Body of pancreas (tissue), 4 donors: ENCODE measurements at regions not wholly inside any gene's neighbourhood (a gene's known extent, or its start where the extent isn't known, plus 50 kb on each side); places are given as distances from the start of the nearest gene placed in this dataset.

ENCODE experiments used
- ATAC-seq: fragments of 150-250 bp; one replicate; pipeline ENCODE4 v1.9.1; 2016
- DNase-seq, 4 donors: peaks; one replicate each; pipeline ENCODE4 v3.0.0-alpha.2; 2019
- H3K27ac ChIP-seq, 4 donors: fragments of 200-600 bp; sonication (generic); 1 replicate in 3 of 4; 2 replicates in 1 of 4; pipeline versions ENCODE4 v1.5.1 to v1.6.1; 2016 to 2019; ENCODE audit warnings: mild to moderate bottlenecking in 1 of 4, mixed read lengths in 1 of 4, moderate library complexity in 1 of 4
- H3K27me3 ChIP-seq, 2 donors: fragments of 200-600 bp; sonication (generic); one replicate each; pipeline ENCODE4 v1.6.0; 2016; ENCODE audit warnings: mild to moderate bottlenecking in 1 of 2
- H3K36me3 ChIP-seq, 2 donors: fragments of 200-600 bp; sonication (generic); replicated peaks in 1 of 2; 2 replicates each; pipeline ENCODE4 v1.5.1; 2016; ENCODE audit warnings: low read depth in 2 of 2; ENCODE audit not compliant: insufficient read depth in 1 of 2
- H3K4me1 ChIP-seq: fragments of 200-600 bp; sonication (generic); one replicate; pipeline ENCODE4 v1.6.0; 2016
- H3K4me3 ChIP-seq, 2 donors: fragments of 200-600 bp; sonication (generic); 1 replicate in 1 of 2; 2 replicates in 1 of 2; pipeline ENCODE4 v1.5.1; 2016 to 2019
- H3K9me3 ChIP-seq, 3 donors: fragments of 200-600 bp; sonication (generic); 1 replicate in 2 of 3; 2 replicates in 1 of 3; pipeline ENCODE4 v1.5.1; 2016
- CTCF ChIP-seq, 7 experiments: fragments of 450-650 bp in 4 of 7; fragments of 200-600 bp in 3 of 7; sonication (generic) in 3 of 7; IDR thresholded peaks; one replicate each; pipeline ENCODE4 v1.5.1; 2016 to 2019; ENCODE audit warnings: antibody characterized with exemption in 7 of 7
- POLR2A ChIP-seq, 3 donors: fragments of 450-650 bp; IDR thresholded peaks; one replicate each; pipeline ENCODE4 v1.6.1; 2016; ENCODE audit warnings: antibody characterized with exemption in 3 of 3, mild to moderate bottlenecking in 2 of 3
- WGBS, 2 donors: methylation state at CpG; one replicate each; pipeline ENCODE4 v1.1.5; 2017; 5-methylcytosine and 5-hydroxymethylcytosine counted together
- intact Hi-C: fragments of 100-400 bp; cut with DNase I; formaldehyde crosslinking; loops from one replicate; pipeline ENCODE4 v1.15.1; 2023

- Histone ChIP-seq H3K27ac (no peak overlapping the region), H3K9me3 (no peaks in the 10 kb centered on the region), H3K4me3 (no peak overlapping the region), H3K4me1 (no peaks in the 10 kb centered on the region), H3K36me3 (no peaks in the 10 kb centered on the region), H3K27me3 (no peaks in the 10 kb centered on the region)
- intact Hi-C loops = no loop called here
- no peak for ATAC-seq
- 39 to 42% methylated on average over 5 to 6 of the region's 6 CpGs for WGBS, 2 donors
- no peak for DNase-seq
- TF ChIP-seq POLR2A (IDR thresholded peaks at IDR 0.05) (no peak), CTCF (IDR thresholded peaks at IDR 0.05) (no peak)
These were observed 135.5 kb downstream of the SEC61B start for GRCh38 chr9:99357575-99357974.

GRCh38 chr9:99358668-99359067 is 136.6 kb downstream of the SEC61B start:
- Histone ChIP-seq H3K36me3 (no peaks in the 10 kb centered on the region), H3K9me3 (no peaks in the 10 kb centered on the region), H3K4me3 (no peak overlapping the region), H3K4me1 (no peaks in the 10 kb centered on the region), H3K27me3 (no peaks in the 10 kb centered on the region), H3K27ac (no peak overlapping the region)
- WGBS, 2 donors = 83 to 87% methylated on average over 7 of the region's 7 CpGs
- intact Hi-C loops = no loop called here
- DNase-seq (no peak), ATAC-seq (no peak)
- TF ChIP-seq POLR2A (IDR thresholded peaks at IDR 0.05) = no peak
- TF ChIP-seq CTCF (IDR thresholded peaks at IDR 0.05) = no peak

GRCh38 chr9:99359336-99359735 is 137.3 kb downstream of the SEC61B start:
- no peak overlapping the region for H3K27ac ChIP-seq
- no peak overlapping the region for H3K4me3 ChIP-seq
- intact Hi-C loops = no loop called here
- H3K9me3 ChIP-seq = no peaks in the 10 kb centered on the region
- no peaks in the 10 kb centered on the region for H3K4me1 ChIP-seq
- WGBS, 2 donors = 27 to 34% methylated on average over 10 of the region's 10 CpGs
- no peak for TF ChIP-seq POLR2A (IDR thresholded peaks at IDR 0.05)
- no peak for TF ChIP-seq CTCF (IDR thresholded peaks at IDR 0.05)
- ATAC-seq (no peak), DNase-seq (no peak)
- no peaks in the 10 kb centered on the region for H3K36me3 ChIP-seq
- no peaks in the 10 kb centered on the region for H3K27me3 ChIP-seq

GRCh38 chr9:99360026-99360425 is 137.9 kb downstream of the SEC61B start:
- Histone ChIP-seq H3K4me1 (no peaks in the 10 kb centered on the region), H3K4me3 (no peak overlapping the region), H3K27me3 (no peaks in the 10 kb centered on the region), H3K9me3 (no peaks in the 10 kb centered on the region), H3K27ac (no peak overlapping the region), H3K36me3 (no peaks in the 10 kb centered on the region)
- intact Hi-C loops = no loop called here
- ATAC-seq (no peak), DNase-seq (no peak)
- TF ChIP-seq CTCF (IDR thresholded peaks at IDR 0.05) = no peak
- TF ChIP-seq POLR2A (IDR thresholded peaks at IDR 0.05) = no peak
- WGBS, 2 donors = 43 to 67% methylated on average over 2 of the region's 2 CpGs

- no peak overlapping the region for H3K4me3 ChIP-seq
- H3K27me3 ChIP-seq = no peaks in the 10 kb centered on the region
- no peak for ATAC-seq
- WGBS, 2 donors = 8 to 10% methylated on average over 7 to 8 of the region's 8 CpGs
- no peaks in the 10 kb centered on the region for H3K9me3 ChIP-seq
- no peaks in the 10 kb centered on the region for H3K36me3 ChIP-seq
- intact Hi-C loops = no loop called here
- H3K27ac ChIP-seq = no peak overlapping the region
- no peak for DNase-seq
- TF ChIP-seq CTCF (IDR thresholded peaks at IDR 0.05) = no peak
- no peak for TF ChIP-seq POLR2A (IDR thresholded peaks at IDR 0.05)
- H3K4me1 ChIP-seq = no peaks in the 10 kb centered on the region
These were observed 139.7 kb downstream of the SEC61B start for GRCh38 chr9:99361817-99362216.
